Peyer's patch (tissue), 4 donors: ENCODE measurements at regions not wholly inside any gene's neighbourhood (a gene's known extent, or its start where the extent isn't known, plus 50 kb on each side); places are given as distances from the start of the nearest gene placed in this dataset.

Experiments used
- DNase-seq, 3 donors: peaks; one replicate each; pipeline ENCODE4 v3.0.0-alpha.2; 2017 to 2019
- H3K27ac ChIP-seq, 4 donors: fragments of 200-600 bp; sonication (generic); one replicate each; pipeline ENCODE4 v1.5.1; 2016 to 2019
- H3K27me3 ChIP-seq, 2 donors: fragments of 200-600 bp; sonication (generic); one replicate each; pipeline ENCODE4 v1.5.1; 2019
- H3K36me3 ChIP-seq, 3 donors: fragments of 200-600 bp; sonication (generic); one replicate each; pipeline ENCODE4 v1.5.1; 2016 to 2019
- H3K4me1 ChIP-seq, 4 donors: fragments of 200-600 bp; sonication (generic); one replicate each; pipeline ENCODE4 v1.5.1; 2016 to 2019
- H3K4me3 ChIP-seq, 4 donors: fragments of 200-600 bp; sonication (generic); 1 replicate in 3 of 4; 2 replicates in 1 of 4; pipeline ENCODE4 v1.5.1; 2016 to 2019; ENCODE audit warnings: mild to moderate bottlenecking in 1 of 4
- H3K9me3 ChIP-seq, 4 donors: fragments of 200-600 bp; sonication (generic); one replicate each; pipeline ENCODE4 v1.5.1; 2016 to 2019; ENCODE audit warnings: mild to moderate bottlenecking in 1 of 4
- POLR2A ChIP-seq, 2 donors: fragments of 450-650 bp; IDR thresholded peaks; one replicate each; pipeline ENCODE4 v1.5.1; 2017; ENCODE audit warnings: antibody characterized with exemption in 2 of 2, mild to moderate bottlenecking in 2 of 2, moderate library complexity in 2 of 2
- TF ChIP-seq, protein P1 (sequence below), 6 experiments: fragments of 450-650 bp in 4 of 6; fragments of 200-600 bp in 2 of 6; sonication (generic) in 1 of 6; IDR thresholded peaks; one replicate each; pipeline ENCODE4 v1.5.1; 2017 to 2019; ENCODE audit warnings: antibody characterized with exemption in 6 of 6, mild to moderate bottlenecking in 3 of 6, moderate library complexity in 1 of 6

DNA sequence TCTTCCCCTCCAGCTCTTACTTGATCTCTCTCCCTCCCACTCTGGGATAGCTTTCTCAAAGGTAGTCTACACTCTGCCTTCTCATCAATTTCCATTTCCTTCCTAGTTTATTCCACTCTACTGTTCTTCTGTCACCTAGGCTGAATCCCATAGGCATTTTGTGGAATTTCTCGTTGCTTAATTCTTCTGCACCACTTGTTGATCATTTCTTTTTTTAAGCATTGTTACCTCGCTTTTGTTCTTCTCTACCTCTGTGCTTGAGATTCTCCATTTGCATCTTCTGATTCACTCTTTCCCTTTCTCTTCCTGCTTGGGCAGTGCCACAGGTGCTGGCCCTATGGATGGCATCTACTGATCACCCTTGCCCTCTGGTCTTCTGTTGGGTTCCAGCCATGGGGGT is 567.2 kb downstream of the CDH26 start:
- H3K36me3 ChIP-seq, result no peaks in the 10 kb centered on the region
- H3K4me1 ChIP-seq, result no peaks in the 10 kb centered on the region
- no peak overlapping the region for H3K4me3 ChIP-seq
- TF ChIP-seq POLR2A (IDR thresholded peaks at IDR 0.05), result no peak
- TF ChIP-seq, protein P1, sequence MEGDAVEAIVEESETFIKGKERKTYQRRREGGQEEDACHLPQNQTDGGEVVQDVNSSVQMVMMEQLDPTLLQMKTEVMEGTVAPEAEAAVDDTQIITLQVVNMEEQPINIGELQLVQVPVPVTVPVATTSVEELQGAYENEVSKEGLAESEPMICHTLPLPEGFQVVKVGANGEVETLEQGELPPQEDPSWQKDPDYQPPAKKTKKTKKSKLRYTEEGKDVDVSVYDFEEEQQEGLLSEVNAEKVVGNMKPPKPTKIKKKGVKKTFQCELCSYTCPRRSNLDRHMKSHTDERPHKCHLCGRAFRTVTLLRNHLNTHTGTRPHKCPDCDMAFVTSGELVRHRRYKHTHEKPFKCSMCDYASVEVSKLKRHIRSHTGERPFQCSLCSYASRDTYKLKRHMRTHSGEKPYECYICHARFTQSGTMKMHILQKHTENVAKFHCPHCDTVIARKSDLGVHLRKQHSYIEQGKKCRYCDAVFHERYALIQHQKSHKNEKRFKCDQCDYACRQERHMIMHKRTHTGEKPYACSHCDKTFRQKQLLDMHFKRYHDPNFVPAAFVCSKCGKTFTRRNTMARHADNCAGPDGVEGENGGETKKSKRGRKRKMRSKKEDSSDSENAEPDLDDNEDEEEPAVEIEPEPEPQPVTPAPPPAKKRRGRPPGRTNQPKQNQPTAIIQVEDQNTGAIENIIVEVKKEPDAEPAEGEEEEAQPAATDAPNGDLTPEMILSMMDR (IDR thresholded peaks at IDR 0.05), result no peak
- no peak overlapping the region for H3K27ac ChIP-seq
- H3K9me3 ChIP-seq, result no peaks in the 10 kb centered on the region
- DNase-seq, result no peak
- H3K27me3 ChIP-seq, result no peaks in the 10 kb centered on the region

DNA sequence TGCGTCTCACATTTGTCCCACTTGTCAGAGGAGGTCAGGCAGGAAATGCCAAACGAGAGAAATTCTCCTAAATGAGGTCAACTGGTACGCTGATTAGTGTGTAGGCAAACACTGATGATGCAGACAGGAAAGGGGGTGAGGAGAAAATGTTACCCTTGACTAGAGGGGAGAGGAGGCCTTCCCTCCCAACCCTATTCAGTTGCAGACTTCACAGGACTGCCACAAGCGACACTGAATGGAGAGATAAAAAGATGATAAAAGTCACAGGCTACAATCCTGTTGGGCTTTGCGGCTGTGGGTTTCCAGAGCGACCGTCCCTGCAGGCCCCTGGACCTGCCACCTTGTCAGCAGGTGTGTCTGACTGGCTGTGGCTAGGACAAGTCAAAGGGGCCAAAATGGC is 569.4 kb downstream of the CDH26 start:
- Histone ChIP-seq H3K36me3 (no peaks in the 10 kb centered on the region), H3K27ac (no peak overlapping the region), H3K27me3 (no peaks in the 10 kb centered on the region), H3K4me3 (no peak overlapping the region), H3K9me3 (no peaks in the 10 kb centered on the region), H3K4me1 (no peaks in the 10 kb centered on the region)
- TF ChIP-seq, protein P1 (IDR thresholded peaks at IDR 0.05), result no peak
- no peak for TF ChIP-seq POLR2A (IDR thresholded peaks at IDR 0.05)
- no peak for DNase-seq

DNA sequence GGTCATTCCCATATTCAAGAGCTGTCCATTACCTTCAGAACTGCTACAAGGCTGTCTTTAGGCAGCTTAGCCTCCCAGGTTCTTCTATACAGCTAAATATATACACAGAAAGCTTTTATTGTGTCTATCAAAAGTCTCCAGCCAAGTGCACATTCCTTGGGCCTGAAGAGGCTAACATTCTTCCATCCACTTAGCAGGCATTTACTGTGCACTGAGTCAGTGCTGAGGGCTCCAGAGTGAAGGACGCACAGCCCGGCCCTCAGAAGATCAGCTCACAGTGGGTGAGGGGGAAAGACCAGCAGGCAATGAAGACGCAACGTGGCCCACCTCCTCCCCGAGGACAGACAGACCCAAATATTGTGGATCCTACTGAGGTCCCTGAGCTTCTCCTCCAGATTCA is 569.9 kb downstream of the CDH26 start:
- TF ChIP-seq POLR2A (IDR thresholded peaks at IDR 0.05), result no peak
- TF ChIP-seq, protein P1 (IDR thresholded peaks at IDR 0.05), result no peak
- no peaks in the 10 kb centered on the region for H3K36me3 ChIP-seq
- H3K4me3 ChIP-seq, result no peak overlapping the region
- H3K9me3 ChIP-seq, result no peaks in the 10 kb centered on the region
- H3K4me1 ChIP-seq, result no peaks in the 10 kb centered on the region
- H3K27me3 ChIP-seq, result no peaks in the 10 kb centered on the region
- no peak overlapping the region for H3K27ac ChIP-seq
- no peak for DNase-seq

DNA sequence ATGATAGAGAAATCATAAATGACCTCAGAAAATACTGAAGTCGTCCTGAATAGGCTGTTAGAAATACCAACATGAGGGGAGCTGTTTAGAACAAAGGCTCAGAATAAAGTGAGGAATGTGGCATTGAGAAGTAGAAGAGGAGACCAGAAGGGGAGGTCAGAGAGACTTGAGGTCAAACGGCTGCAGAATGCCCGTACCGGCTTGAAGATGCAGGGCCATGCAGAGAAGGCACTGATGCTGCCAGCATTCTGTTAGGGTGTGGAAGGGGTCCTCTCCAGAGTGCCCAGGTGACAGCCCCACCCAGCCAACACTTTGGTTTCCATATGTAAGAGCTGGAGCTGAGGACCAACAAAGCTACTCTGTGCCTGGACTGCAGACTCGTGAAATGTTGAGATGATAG is 570.9 kb downstream of the CDH26 start:
- no peak for DNase-seq
- TF ChIP-seq, protein P1 (IDR thresholded peaks at IDR 0.05), result no peak
- no peak for TF ChIP-seq POLR2A (IDR thresholded peaks at IDR 0.05)
- Histone ChIP-seq H3K4me3 (no peak overlapping the region), H3K27me3 (no peaks in the 10 kb centered on the region), H3K4me1 (no peaks in the 10 kb centered on the region), H3K36me3 (no peaks in the 10 kb centered on the region), H3K9me3 (no peaks in the 10 kb centered on the region), H3K27ac (no peak overlapping the region)

DNA sequence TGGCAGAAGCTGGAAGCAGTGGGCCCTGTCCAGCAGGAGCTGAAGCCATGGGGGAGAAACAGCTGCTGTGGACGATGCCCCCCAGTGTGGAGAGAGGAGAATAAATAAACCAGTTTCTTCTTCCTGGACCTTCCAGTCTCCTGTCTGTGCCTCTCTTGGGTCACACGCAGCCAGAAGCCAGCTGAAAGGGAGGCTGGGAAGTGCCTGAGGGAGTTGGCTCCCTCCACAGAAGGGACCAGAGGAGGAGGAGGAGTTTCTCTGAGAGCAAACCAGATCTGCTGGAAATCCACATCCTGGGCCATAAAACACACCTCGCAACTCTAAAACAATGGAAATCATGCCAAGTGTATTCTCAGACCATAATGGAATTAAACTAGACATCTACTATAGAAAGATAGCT is 577.0 kb downstream of the CDH26 start:
- DNase-seq, result no peak
- H3K9me3 ChIP-seq, result no peaks in the 10 kb centered on the region

DNA sequence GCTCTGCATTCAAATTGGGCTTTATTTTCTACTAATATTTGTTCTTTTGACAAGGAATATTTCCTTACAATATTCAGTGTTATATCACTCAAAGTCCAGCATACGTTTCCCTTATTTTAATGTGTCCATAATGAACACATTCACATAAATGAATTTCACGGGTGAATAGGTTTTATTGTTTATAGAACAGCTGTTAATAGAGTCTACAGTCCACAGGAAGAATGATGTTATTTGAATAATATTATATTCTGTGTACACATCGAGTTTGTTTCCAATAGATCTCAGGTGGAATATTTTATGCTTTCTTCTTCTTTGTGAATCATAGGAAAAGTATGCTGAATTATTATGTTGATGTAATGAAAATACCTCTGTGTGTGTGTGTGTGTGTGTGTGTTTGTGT is 582.4 kb downstream of the CDH26 start:
- no peak for TF ChIP-seq POLR2A (IDR thresholded peaks at IDR 0.05)
- TF ChIP-seq, protein P1 (IDR thresholded peaks at IDR 0.05), result no peak
- Histone ChIP-seq H3K27me3 (no peaks in the 10 kb centered on the region), H3K9me3 (no peaks in the 10 kb centered on the region), H3K27ac (no peak overlapping the region), H3K36me3 (no peaks in the 10 kb centered on the region), H3K4me3 (no peak overlapping the region), H3K4me1 (no peaks in the 10 kb centered on the region)
- no peak for DNase-seq

More for the DNA sequence above, 577.0 kb downstream of the CDH26 start:
- Histone ChIP-seq H3K4me1 (no peaks in the 10 kb centered on the region), H3K27ac (no peak overlapping the region), H3K27me3 (no peaks in the 10 kb centered on the region), H3K36me3 (no peaks in the 10 kb centered on the region), H3K4me3 (no peak overlapping the region)
- TF ChIP-seq, protein P1 (IDR thresholded peaks at IDR 0.05), result no peak
